Femur (tissue), 1 donor: ENCODE measurements at regions not wholly inside any gene's neighbourhood (a gene's known extent, or its start where the extent isn't known, plus 50 kb on each side); places are given as distances from the start of the nearest gene placed in this dataset.

Experiments
- DNase-seq: peaks from one replicate; pipeline ENCODE4 v3.0.0-alpha.2; 2017

GRCh38 chr22:22824340-22825212 is 63.0 kb upstream of the IGLL5 start:
- DNase-seq = no peak

GRCh38 chr22:22825213-22825593 is 62.4 kb upstream of the IGLL5 start:
- DNase-seq = no peak

GRCh38 chr22:22827187-22827939 is 60.3 kb upstream of the IGLL5 start:
- no peak for DNase-seq

GRCh38 chr22:22830193-22830592 is 57.4 kb upstream of the IGLL5 start:
- DNase-seq = no peak

- DNase-seq = no peak
Observed at GRCh38 chr22:22830957-22831688, 56.5 kb upstream of the IGLL5 start.

- no peak for DNase-seq
Observed at GRCh38 chr22:22833059-22833458, 54.6 kb upstream of the IGLL5 start.

- no peak for DNase-seq
Observed at GRCh38 chr22:22833488-22833887, 54.1 kb upstream of the IGLL5 start.

GRCh38 chr22:22834204-22834603 is 53.4 kb upstream of the IGLL5 start:
- no peak for DNase-seq

GRCh38 chr22:22834783-22835182 is 52.8 kb upstream of the IGLL5 start:
- no peak for DNase-seq

GRCh38 chr22:22835242-22835641 is 52.4 kb upstream of the IGLL5 start:
- DNase-seq = no peak

- DNase-seq = no peak
Observed at GRCh38 chr22:22835771-22836291, 51.8 kb upstream of the IGLL5 start.

GRCh38 chr22:22836635-22837034 is 51.0 kb upstream of the IGLL5 start:
- DNase-seq = no peak
